ENCODE measurements at regions not wholly inside any gene's neighbourhood (a gene's known extent, or its start where the extent isn't known, plus 50 kb on each side); places are given as distances from the start of the nearest gene placed in this dataset.

- H4K20me1 ChIP-seq (ENCODE audit: insufficient read depth, low read length): no peaks in the 10 kb centered on the region
- H3K9me3 ChIP-seq (ENCODE audit: insufficient read depth, low read length): no peaks in the 10 kb centered on the region
- H3K27ac ChIP-seq (ENCODE audit: low read length): no peak overlapping the region
- no peaks in the 10 kb centered on the region for H3K79me2 ChIP-seq (ENCODE audit: low read length)
- H3K4me1 ChIP-seq (ENCODE audit: low read length): peaks cover 16% of the 10 kb centered on the region
- no peak overlapping the region for H3K4me3 ChIP-seq (ENCODE audit: low read length)
- no peak overlapping the region for H2AFZ ChIP-seq (ENCODE audit: low read depth, low read length)
- no peak for TF ChIP-seq CTCF (IDR thresholded peaks at IDR 0.05; ENCODE audit: low read depth, low read length)
- TF ChIP-seq EZH2phosphoT487 (IDR thresholded peaks at IDR 0.05; ENCODE audit: low read depth): no peak
- no peak overlapping the region for H3K4me2 ChIP-seq (ENCODE audit: low read length)
- H3K9ac ChIP-seq (ENCODE audit: low read length): no peak overlapping the region
- no peaks in the 10 kb centered on the region for H3K27me3 ChIP-seq (ENCODE audit: low read depth, low read length)
- no peaks in the 10 kb centered on the region for H3K36me3 ChIP-seq (replicated peaks; ENCODE audit: low read depth, low read length)
Observed at GRCh38 chr13:61927648-61928047, 512.0 kb upstream of the PCDH20 start.

DNA sequence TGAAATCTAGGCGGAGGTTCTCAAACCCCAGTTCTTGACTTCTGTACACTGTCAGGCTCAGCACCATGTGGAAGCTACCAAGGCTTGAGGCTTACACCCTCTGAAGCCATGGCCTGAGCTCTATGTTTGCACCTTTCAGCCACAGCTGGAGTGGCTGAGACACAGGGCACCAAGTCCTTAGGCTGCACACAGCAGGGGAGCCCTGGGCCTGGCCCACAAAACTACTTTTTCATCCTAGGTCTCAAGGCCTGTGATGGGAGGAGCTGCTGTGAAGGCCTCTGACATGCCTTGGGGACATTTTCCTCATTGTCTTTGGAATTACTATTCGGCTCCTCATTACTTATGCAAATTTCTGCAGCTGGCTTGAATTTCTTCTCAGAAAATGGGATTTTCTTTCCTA is 503.2 kb upstream of the PCDH20 start:
- Histone ChIP-seq H3K36me3 (replicated peaks; ENCODE audit: low read depth, low read length) (no peaks in the 10 kb centered on the region), H3K9ac (ENCODE audit: low read length) (no peak overlapping the region), H3K27me3 (ENCODE audit: low read depth, low read length) (no peaks in the 10 kb centered on the region), H3K79me2 (ENCODE audit: low read length) (no peaks in the 10 kb centered on the region), H2AFZ (ENCODE audit: low read depth, low read length) (no peak overlapping the region), H3K4me3 (ENCODE audit: low read length) (no peak overlapping the region), H3K4me2 (ENCODE audit: low read length) (no peak overlapping the region), H3K27ac (ENCODE audit: low read length) (no peak overlapping the region), H3K9me3 (ENCODE audit: insufficient read depth, low read length) (no peaks in the 10 kb centered on the region), H4K20me1 (ENCODE audit: insufficient read depth, low read length) (no peaks in the 10 kb centered on the region), H3K4me1 (ENCODE audit: low read length) (no peaks in the 10 kb centered on the region)
- no peak for TF ChIP-seq EZH2phosphoT487 (IDR thresholded peaks at IDR 0.05; ENCODE audit: low read depth)
- TF ChIP-seq CTCF (IDR thresholded peaks at IDR 0.05; ENCODE audit: low read depth, low read length): no peak

GRCh38 chr13:61916483-61916882 is 500.8 kb upstream of the PCDH20 start:
- no peak overlapping the region for H3K4me3 ChIP-seq (ENCODE audit: low read length)
- no peaks in the 10 kb centered on the region for H3K27me3 ChIP-seq (ENCODE audit: low read depth, low read length)
- H3K79me2 ChIP-seq (ENCODE audit: low read length): no peaks in the 10 kb centered on the region
- H4K20me1 ChIP-seq (ENCODE audit: insufficient read depth, low read length): no peaks in the 10 kb centered on the region
- H3K4me1 ChIP-seq (ENCODE audit: low read length): no peaks in the 10 kb centered on the region
- no peaks in the 10 kb centered on the region for H3K36me3 ChIP-seq (replicated peaks; ENCODE audit: low read depth, low read length)
- H3K9me3 ChIP-seq (ENCODE audit: insufficient read depth, low read length): no peaks in the 10 kb centered on the region
- H3K9ac ChIP-seq (ENCODE audit: low read length): no peak overlapping the region
- TF ChIP-seq CTCF (IDR thresholded peaks at IDR 0.05; ENCODE audit: low read depth, low read length) (no peak), EZH2phosphoT487 (IDR thresholded peaks at IDR 0.05; ENCODE audit: low read depth) (no peak)
- H3K27ac ChIP-seq (ENCODE audit: low read length): no peak overlapping the region
- H3K4me2 ChIP-seq (ENCODE audit: low read length): no peak overlapping the region
- no peak overlapping the region for H2AFZ ChIP-seq (ENCODE audit: low read depth, low read length)

- Histone ChIP-seq H3K27ac (ENCODE audit: low read length) (no peak overlapping the region), H3K9me3 (ENCODE audit: insufficient read depth, low read length) (no peaks in the 10 kb centered on the region), H3K4me1 (ENCODE audit: low read length) (no peaks in the 10 kb centered on the region), H3K4me2 (ENCODE audit: low read length) (no peak overlapping the region), H3K9ac (ENCODE audit: low read length) (no peak overlapping the region), H3K36me3 (replicated peaks; ENCODE audit: low read depth, low read length) (no peaks in the 10 kb centered on the region), H2AFZ (ENCODE audit: low read depth, low read length) (no peak overlapping the region), H3K79me2 (ENCODE audit: low read length) (no peaks in the 10 kb centered on the region), H3K27me3 (ENCODE audit: low read depth, low read length) (no peaks in the 10 kb centered on the region), H3K4me3 (ENCODE audit: low read length) (no peak overlapping the region), H4K20me1 (ENCODE audit: insufficient read depth, low read length) (no peaks in the 10 kb centered on the region)
- TF ChIP-seq CTCF (IDR thresholded peaks at IDR 0.05; ENCODE audit: low read depth, low read length): no peak
- TF ChIP-seq EZH2phosphoT487 (IDR thresholded peaks at IDR 0.05; ENCODE audit: low read depth): no peak
Observed at GRCh38 chr13:61913183-61913582, 497.5 kb upstream of the PCDH20 start.
